A673 (cell line): ENCODE measurements at regions not wholly inside any gene's neighbourhood (a gene's known extent, or its start where the extent isn't known, plus 50 kb on each side); places are given as distances from the start of the nearest gene placed in this dataset.

Experiments
- EZH2 ChIP-seq: fragments of 200-600 bp; sonication (generic); IDR thresholded peaks from 2 replicates; pipeline ENCODE4 v1.6.1; 2017; ENCODE audit warnings: borderline replicate concordance, low read depth, mild to moderate bottlenecking, mixed read lengths, antibody characterized with exemption, low read length; ENCODE audit not compliant: poor library complexity, severe bottlenecking
- TF ChIP-seq, protein P1 (sequence below): fragments of 300-800, 200-600 bp; sonication (generic); conservative IDR thresholded peaks from 2 replicates; pipeline ENCODE4 v1.5.1; 2017; ENCODE audit warnings: low read depth, mild to moderate bottlenecking, antibody characterized with exemption, low read length, moderate library complexity, mixed read lengths

DNA sequence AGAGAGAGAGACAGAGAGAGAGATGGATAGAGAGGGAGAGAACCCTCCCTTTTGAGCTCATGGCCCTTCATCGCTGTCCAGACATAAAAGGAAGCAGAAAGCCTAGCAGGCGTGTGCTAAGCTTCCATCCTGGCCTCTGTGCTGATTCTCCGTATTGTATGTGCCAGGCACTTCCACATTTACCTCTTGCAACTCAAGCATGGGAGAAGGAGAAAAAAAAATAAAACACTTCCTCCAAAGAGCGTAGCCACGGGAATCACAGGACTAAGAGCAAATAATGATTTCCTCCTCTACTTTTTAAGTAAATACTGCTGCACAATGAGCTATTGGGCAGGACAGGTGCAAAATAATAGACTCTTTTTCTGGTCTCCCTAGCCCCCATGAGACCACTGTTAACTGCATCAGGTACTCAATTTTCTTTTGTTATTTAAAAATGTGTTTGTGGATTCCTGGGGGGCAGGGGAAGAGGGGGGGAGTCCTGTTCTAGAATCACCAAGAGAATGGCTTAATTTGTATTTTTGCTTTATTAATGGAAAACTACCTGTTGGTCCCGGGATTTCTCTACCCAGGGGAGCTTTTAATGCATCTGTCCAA, 154.3 kb downstream of the NXPE2 start:
- TF ChIP-seq, protein P1, sequence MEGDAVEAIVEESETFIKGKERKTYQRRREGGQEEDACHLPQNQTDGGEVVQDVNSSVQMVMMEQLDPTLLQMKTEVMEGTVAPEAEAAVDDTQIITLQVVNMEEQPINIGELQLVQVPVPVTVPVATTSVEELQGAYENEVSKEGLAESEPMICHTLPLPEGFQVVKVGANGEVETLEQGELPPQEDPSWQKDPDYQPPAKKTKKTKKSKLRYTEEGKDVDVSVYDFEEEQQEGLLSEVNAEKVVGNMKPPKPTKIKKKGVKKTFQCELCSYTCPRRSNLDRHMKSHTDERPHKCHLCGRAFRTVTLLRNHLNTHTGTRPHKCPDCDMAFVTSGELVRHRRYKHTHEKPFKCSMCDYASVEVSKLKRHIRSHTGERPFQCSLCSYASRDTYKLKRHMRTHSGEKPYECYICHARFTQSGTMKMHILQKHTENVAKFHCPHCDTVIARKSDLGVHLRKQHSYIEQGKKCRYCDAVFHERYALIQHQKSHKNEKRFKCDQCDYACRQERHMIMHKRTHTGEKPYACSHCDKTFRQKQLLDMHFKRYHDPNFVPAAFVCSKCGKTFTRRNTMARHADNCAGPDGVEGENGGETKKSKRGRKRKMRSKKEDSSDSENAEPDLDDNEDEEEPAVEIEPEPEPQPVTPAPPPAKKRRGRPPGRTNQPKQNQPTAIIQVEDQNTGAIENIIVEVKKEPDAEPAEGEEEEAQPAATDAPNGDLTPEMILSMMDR: no peak
- no peak for TF ChIP-seq EZH2
